ENCODE measurements at regions not wholly inside any gene's neighbourhood (a gene's known extent, or its start where the extent isn't known, plus 50 kb on each side); places are given as distances from the start of the nearest gene placed in this dataset.

DNA sequence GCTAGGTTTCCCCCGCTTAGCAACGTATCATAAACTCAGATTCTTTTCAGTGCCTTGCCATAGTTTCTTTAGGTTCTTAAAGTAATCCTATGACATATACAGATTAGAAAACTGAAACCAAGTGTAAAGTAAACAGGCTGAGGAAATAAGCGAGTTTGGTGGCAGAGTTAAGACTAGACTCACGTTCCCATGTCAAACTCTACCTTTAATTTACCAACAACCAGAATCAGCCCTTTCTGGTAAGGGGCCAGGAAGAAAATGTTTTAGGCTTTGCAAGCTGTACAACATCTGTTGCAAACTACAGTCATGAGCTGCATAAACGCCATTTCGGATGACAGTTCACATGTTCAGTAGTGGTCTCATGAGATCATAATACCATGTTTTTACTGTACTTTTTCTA lies 128.0 kb upstream of the PRICKLE2 start:
- intact Hi-C loops (cut with micrococcal nuclease), result loop anchor here (5.0 kb wide), 1 partner anchor 61 kb away; no protein-coding TSS in a partner anchor
- Mint-ChIP-seq H3K27ac (ENCODE audit: low read depth, unreplicated experiment) (peak overlapping the region; percentile 86), H3K4me3 (ENCODE audit: unreplicated experiment) (no peak overlapping the region), H3K9me3 (ENCODE audit: unreplicated experiment) (no peaks in the 10 kb centered on the region), H3K4me1 (ENCODE audit: insufficient read depth, unreplicated experiment) (peaks cover 41% of the 10 kb centered on the region), H3K27me3 (ENCODE audit: insufficient read depth, unreplicated experiment) (no peaks in the 10 kb centered on the region), H3K36me3 (ENCODE audit: insufficient read depth, unreplicated experiment) (peaks cover 2% of the 10 kb centered on the region)
- POLR2A ChIA-PET, result interaction anchor here (0.8 to 2.9 kb wide), 4 partner anchors 12 to 99 kb away, joined by 3 to 11 read pairs (median 4); no protein-coding TSS in a partner anchor
- BruUV-seq (replicated peaks), result no TSS peak
- CTCF ChIA-PET, result interaction anchor here (1.2 to 1.8 kb wide), 2 partner anchors 86 to 131 kb away, joined by 6 to 8 read pairs; no protein-coding TSS in a partner anchor
- no peak for DNase-seq (ENCODE audit: unreplicated experiment)
- TF ChIP-seq, protein P1, sequence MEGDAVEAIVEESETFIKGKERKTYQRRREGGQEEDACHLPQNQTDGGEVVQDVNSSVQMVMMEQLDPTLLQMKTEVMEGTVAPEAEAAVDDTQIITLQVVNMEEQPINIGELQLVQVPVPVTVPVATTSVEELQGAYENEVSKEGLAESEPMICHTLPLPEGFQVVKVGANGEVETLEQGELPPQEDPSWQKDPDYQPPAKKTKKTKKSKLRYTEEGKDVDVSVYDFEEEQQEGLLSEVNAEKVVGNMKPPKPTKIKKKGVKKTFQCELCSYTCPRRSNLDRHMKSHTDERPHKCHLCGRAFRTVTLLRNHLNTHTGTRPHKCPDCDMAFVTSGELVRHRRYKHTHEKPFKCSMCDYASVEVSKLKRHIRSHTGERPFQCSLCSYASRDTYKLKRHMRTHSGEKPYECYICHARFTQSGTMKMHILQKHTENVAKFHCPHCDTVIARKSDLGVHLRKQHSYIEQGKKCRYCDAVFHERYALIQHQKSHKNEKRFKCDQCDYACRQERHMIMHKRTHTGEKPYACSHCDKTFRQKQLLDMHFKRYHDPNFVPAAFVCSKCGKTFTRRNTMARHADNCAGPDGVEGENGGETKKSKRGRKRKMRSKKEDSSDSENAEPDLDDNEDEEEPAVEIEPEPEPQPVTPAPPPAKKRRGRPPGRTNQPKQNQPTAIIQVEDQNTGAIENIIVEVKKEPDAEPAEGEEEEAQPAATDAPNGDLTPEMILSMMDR (IDR thresholded peaks at IDR 0.05; ENCODE audit: unreplicated experiment), result no peak

DNA sequence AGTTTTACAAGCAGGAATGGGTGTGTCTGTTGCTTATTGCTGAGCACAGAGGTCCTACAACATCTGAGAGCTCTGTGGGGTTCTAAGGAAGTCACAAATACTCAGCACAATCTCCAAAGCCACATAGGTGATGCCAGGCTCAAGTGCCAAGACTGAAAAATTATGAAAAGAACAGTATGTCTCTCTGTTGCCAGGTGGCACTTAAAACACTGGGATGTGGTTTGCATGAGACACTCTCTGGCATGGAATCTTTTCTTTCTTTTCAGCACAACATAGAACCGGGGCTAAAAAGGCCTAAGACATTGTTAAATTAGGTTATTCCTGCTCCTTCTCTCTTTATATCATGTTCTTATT lies 127.3 kb upstream of the PRICKLE2 start:
- H3K36me3 Mint-ChIP-seq (ENCODE audit: insufficient read depth, unreplicated experiment), result peaks cover 5% of the 10 kb centered on the region
- H3K27ac Mint-ChIP-seq (ENCODE audit: low read depth, unreplicated experiment), result peak overlapping the region; percentile 86
- BruUV-seq (replicated peaks), result no TSS peak
- peaks cover 41% of the 10 kb centered on the region for H3K4me1 Mint-ChIP-seq (ENCODE audit: insufficient read depth, unreplicated experiment)
- no peaks in the 10 kb centered on the region for H3K27me3 Mint-ChIP-seq (ENCODE audit: insufficient read depth, unreplicated experiment)
- TF ChIP-seq, protein P1 (IDR thresholded peaks at IDR 0.05; ENCODE audit: unreplicated experiment), result no peak
- ChIA-PET POLR2A (interaction anchor here (0.6 to 2.1 kb wide), 5 partner anchors 9 to 138 kb away, joined by 3 to 12 read pairs (median 4); no protein-coding TSS in a partner anchor), CTCF (no interaction called here)
- no peak for DNase-seq (ENCODE audit: unreplicated experiment)
- no peaks in the 10 kb centered on the region for H3K9me3 Mint-ChIP-seq (ENCODE audit: unreplicated experiment)
- intact Hi-C loops (cut with micrococcal nuclease), result loop anchor here (5.0 kb wide), 1 partner anchor 60 kb away; no protein-coding TSS in a partner anchor
- no peak overlapping the region for H3K4me3 Mint-ChIP-seq (ENCODE audit: unreplicated experiment)

DNA sequence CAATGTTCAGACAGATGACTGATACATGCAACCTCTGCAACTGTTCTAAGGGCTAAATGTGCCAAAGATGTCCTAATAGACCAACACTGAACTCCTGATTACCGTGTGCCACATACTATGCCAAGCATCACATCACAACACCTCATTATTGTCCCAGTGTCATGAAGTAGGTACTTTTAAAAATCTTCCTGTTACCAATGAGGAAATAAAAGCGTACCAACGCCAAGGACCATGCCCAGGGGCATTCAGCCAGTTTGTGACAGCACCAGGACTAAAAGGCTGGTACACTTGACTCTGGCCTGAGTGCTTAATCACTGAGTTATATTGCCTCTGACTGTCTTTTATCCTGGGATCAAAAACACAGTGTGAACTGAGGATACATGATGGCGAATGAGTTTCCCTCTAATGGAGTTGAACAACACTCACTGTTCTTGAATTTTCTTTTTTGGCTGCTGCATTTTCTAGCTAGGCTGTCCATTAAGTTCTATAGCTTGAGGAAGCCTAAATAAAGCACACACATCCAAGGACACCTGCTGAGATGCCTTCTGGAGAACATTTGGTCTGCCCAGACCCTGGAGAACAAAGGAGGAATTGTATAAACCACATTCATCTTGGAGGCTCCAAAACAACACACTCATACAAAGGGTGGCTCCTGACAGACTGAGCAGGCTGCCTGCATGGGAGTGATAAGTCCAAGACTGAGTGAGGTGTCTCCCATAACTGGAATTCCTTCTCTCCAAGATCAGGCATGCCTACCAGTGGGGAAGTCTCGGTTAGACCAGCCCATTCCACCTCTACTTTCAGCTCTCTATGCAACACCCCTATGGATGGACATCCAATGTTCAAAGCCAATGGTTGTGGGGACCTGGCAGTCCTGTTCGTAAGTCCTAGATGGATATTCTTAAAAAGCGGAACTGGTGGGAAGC lies 126.7 kb upstream of the PRICKLE2 start:
- Mint-ChIP-seq H3K4me3 (ENCODE audit: unreplicated experiment) (no peak overlapping the region), H3K9me3 (ENCODE audit: unreplicated experiment) (no peaks in the 10 kb centered on the region), H3K36me3 (ENCODE audit: insufficient read depth, unreplicated experiment) (peaks cover 5% of the 10 kb centered on the region), H3K4me1 (ENCODE audit: insufficient read depth, unreplicated experiment) (peaks cover 41% of the 10 kb centered on the region), H3K27ac (ENCODE audit: low read depth, unreplicated experiment) (peak overlapping the region; percentile 86), H3K27me3 (ENCODE audit: insufficient read depth, unreplicated experiment) (no peaks in the 10 kb centered on the region)
- BruUV-seq (replicated peaks), result no TSS peak
- TF ChIP-seq, protein P1 (IDR thresholded peaks at IDR 0.05; ENCODE audit: unreplicated experiment), result no peak
- intact Hi-C loops (cut with micrococcal nuclease), result loop anchor here (2.0 to 5.0 kb wide), 2 partner anchors 60 to 85 kb away; no protein-coding TSS in a partner anchor
- ChIA-PET CTCF (interaction anchor here (0.6 to 1.0 kb wide), 2 partner anchors 41 to 383 kb away, joined by 3 read pairs; no protein-coding TSS in a partner anchor), POLR2A (interaction anchor here (0.6 to 2.1 kb wide), 6 partner anchors 10 to 185 kb away, joined by 3 to 12 read pairs (median 3); no protein-coding TSS in a partner anchor)
- peak; percentile 35 for DNase-seq (ENCODE audit: unreplicated experiment)

DNA sequence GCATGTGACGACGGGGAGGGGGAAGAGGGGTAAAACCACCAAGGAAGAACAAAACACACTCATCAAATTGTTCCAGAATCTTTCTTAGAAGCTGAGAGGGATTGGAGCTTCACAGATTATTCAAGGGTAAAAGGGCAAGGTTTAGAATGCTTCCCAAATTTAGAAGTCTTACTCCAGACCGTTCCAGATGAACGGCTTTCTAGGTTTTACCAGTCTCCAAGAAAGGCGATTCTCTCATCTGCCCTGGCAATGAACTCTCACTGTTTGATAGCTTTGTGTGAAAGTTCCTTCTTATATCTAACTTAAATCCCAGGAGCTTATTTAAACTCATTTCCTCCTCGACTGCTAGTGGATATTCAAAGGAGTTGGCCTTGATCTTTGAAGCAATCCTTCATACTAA lies 124.3 kb upstream of the PRICKLE2 start:
- H3K4me3 Mint-ChIP-seq (ENCODE audit: unreplicated experiment), result no peak overlapping the region
- H3K27me3 Mint-ChIP-seq (ENCODE audit: insufficient read depth, unreplicated experiment), result no peaks in the 10 kb centered on the region
- TF ChIP-seq, protein P1 (IDR thresholded peaks at IDR 0.05; ENCODE audit: unreplicated experiment), result no peak
- BruUV-seq (replicated peaks), result no TSS peak
- peak overlapping the region; percentile 22 for H3K27ac Mint-ChIP-seq (ENCODE audit: low read depth, unreplicated experiment)
- peaks cover 5% of the 10 kb centered on the region for H3K36me3 Mint-ChIP-seq (ENCODE audit: insufficient read depth, unreplicated experiment)
- H3K9me3 Mint-ChIP-seq (ENCODE audit: unreplicated experiment), result peaks cover 6% of the 10 kb centered on the region
- POLR2A ChIA-PET, result interaction anchor here (0.6 to 0.7 kb wide), 2 partner anchors 20 to 91 kb away, joined by 3 read pairs; no protein-coding TSS in a partner anchor
- peaks cover 48% of the 10 kb centered on the region for H3K4me1 Mint-ChIP-seq (ENCODE audit: insufficient read depth, unreplicated experiment)
- CTCF ChIA-PET, result interaction anchor here (0.6 to 1.4 kb wide), 5 partner anchors 76 to 326 kb away, joined by 3 read pairs; no protein-coding TSS in a partner anchor
- intact Hi-C loops (cut with micrococcal nuclease), result no loop called here
- no peak for DNase-seq (ENCODE audit: unreplicated experiment)
